RKO (cell line): ENCODE measurements at regions not wholly inside any gene's neighbourhood (a gene's known extent, or its start where the extent isn't known, plus 50 kb on each side); places are given as distances from the start of the nearest gene placed in this dataset.

Experiments used
- DNase-seq: peaks from one replicate; pipeline ENCODE4 v3.0.0-alpha.2; 2016; ENCODE audit warnings: low spot score

DNA sequence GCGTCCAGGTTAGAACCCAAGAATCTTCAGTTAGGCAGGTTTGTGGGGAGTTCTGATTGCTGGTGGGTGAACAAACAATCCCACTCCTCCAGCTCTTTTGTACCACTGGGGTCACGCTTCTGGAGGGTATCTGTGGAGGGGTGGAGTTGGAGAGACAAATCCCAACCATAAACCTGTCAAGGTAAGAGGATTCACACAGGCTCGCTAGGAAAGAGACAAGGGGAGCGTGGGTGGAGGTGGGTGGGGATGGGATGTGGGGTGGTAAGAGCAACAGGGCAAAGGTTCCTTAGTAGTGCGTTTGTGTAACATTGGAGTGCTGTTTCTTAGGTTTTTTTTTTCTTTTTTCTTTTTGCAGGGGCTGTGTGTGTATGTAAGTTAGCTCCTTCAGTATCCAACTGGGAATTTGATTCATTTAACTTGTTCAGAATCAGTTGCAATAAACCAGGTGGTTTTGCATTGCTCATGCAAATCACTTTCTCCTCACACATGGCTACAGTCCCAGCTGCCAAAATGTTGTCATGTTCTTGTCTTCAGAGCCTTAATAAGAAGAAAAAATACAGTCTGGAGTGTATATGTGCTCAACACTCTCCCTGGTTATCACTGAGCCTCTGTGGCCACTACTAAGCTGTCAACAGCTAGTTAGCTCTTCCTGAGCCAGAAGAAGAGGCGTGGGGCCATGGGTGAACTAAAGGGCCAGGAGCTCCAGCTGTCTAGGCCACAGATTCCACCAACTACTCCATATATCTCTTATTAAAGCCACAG lies 164.0 kb upstream of the RAD23B start:
- DNase-seq = no peak

- DNase-seq = no peak
These were observed 163.3 kb upstream of the RAD23B start for GRCh38 chr9:107119735-107120134.

DNA sequence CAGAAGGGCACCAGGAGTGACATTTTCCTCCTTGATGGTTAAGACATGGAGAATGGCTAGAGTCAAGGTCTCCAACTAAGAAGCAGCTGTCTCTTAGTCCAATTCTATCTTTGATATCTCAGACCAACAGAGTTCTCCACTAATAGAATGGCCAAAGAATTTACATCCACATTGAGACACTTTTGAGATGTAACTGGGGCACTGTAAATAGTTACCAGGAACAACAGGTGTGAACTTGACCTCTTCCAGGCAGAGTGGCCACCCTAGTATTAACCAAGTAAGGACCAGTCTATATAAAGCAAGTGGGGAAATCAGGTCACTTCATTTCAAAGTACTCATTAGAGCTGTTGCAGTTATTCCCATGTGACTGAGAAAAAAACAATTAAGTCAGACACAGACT lies 159.7 kb upstream of the RAD23B start:
- no peak for DNase-seq

DNA sequence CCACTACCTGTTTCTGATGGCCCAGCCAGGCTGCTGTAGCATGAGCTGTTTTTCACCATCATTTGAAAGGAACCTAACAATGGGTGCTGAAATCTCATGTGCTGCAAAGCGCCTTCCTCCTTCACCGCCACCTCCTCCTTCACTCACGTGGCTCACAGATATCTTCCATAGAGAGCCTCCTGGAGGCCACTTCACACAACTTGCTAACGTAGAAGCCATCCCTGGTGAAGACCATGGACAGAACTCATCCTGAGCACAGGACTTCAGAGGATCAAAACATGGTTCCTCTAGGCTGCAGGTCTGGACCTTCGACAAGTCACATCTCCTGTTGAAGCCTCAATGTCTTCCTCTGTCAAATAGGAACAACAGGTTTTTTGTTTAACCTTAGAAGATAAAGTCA lies 155.5 kb upstream of the RAD23B start:
- DNase-seq = no peak

DNA sequence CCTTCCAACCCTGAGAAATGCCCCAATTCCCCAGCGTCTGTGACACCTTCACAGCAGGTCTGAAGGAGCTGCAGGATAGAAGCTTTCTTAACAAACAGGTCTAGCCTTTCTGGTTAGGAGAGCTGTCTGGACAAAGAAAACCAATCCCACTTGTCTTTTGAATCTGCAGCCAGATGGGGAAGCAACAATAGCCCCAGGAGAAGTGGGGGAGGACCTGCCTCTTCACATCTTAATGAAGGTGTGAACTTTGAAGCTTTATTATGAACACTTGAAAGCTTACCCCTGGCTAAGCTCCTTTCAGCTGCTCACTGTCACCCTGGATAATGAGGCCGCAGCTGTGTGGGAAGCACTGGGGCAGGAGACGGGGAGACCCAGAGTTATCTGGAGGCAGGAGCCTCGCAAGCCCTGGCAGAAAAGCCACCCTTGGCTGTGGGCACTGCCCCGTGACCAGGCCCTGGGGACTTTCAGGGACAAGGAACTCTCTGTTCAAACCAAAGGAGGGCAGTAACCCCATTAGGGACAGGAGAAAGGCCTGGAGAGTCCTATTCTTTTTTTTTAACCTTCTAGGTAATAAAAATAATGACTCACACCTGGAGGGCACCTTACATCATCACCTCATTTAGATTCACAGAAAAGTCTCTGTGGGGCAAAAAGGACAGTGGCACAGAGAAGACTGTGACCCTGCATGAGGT lies 151.8 kb upstream of the RAD23B start:
- DNase-seq = no peak

GRCh38 chr9:107136296-107136695 lies 146.8 kb upstream of the RAD23B start:
- no peak for DNase-seq

DNA sequence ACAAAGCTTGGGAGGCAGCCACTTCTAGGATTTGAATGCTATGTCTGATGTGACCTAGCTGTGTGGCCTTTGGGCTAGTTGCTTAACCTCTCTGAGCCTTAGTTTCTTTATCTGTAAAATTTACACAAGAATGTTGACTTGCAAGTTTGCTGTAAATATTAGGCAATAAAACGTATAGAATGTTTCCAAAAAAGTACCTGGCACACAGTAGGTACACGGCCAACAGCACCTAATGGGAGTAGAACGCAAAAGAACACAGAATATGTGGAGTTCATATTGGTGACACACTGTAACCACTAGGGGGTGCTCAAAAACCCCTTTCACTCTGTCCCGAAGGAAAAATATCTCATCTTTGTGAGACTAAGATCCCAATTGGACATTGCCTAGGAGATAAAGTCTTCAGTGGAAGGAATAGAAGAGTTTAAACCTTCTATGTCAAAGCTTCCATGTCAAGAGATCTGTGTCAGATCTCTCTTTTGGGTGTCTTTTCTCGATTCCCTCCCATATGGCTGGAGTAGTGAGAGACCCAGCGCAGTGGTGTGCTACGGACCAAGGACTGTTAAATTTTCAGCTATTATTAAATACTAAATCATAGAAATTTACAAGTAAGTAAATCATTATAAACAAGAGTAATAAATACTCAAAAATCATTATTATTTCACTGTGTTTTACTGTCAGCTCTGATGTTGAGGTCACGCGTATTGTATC lies 145.4 kb upstream of the RAD23B start:
- DNase-seq = peak; percentile 21

DNA sequence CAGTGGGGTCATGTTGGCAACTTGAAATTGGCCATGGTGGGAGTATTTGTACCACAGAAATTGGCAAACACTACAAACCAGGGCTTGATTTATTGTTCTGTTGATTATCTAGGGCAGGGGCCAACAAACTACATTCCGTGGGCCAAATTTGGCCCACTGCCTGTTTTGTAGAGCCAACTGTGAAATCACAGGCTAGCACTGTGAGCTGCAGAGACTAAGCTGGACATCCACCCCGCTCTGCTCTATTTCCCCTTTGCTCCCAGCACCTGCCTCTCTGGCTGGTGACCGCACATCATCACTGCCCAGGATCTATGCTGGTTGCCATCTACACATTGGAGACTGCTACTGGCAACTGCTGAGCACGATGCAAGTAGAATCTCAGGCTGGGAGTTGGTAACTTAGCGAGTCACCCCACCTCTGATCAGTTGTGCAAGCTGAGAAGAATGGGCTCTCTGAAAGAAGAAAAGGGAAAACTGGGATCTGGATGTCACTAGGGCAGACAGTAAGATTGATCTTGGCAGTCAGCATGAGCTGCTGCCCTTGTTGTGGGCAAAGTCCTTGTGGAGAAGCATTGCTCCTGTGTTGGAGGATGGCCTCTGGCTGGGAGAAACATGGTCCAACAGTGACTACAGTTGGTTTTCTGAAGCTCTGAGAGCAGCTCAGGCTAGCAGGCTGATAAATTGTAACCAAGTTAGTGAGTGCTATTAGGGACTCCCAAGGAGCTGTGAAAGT lies 144.7 kb upstream of the RAD23B start:
- DNase-seq = no peak

DNA sequence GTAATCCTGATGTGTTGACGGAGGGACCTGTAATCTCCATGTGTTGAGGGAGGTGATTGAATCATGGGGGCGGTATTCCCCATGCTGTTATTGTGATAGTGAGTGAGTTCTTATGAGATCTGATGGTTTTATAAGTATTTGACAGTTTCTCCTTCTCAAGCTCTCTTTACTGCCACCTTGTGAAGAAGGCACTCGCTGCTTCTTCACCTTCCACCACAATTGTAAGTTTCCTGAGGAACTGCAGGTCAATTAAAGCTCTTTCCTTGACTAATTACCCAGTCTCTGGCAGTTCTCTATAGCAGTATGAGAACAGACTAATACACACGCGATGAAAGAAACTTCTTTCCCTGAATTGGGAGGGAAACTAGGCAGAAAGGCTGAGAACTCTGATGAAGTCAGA lies 141.1 kb upstream of the RAD23B start:
- DNase-seq = peak; percentile 31

GRCh38 chr9:107142430-107142829 lies 140.6 kb upstream of the RAD23B start:
- no peak for DNase-seq

- no peak for DNase-seq
These were observed 140.0 kb upstream of the RAD23B start for GRCh38 chr9:107142896-107143603.

DNA sequence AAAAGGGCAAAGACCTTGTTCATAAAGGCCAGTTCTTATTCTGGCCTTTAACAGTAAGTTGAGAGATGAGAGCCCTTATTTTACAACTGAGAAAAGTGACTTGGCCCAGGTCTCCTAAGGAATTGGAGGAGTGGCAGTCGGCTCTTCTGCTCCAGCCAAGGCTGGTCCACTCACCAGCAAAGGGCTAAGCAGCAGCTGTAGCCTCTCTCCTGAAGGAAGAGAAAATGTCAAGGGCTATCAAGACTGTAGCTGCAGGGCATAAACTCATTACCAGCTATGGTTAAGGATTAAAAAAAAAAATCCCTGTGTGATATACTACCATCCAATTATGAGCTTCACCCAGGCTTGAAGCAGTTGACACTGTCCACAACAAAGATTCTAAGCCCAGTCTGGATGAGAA lies 138.6 kb upstream of the RAD23B start:
- DNase-seq = no peak

- DNase-seq = no peak
These were observed 135.9 kb upstream of the RAD23B start for GRCh38 chr9:107147134-107147533.

GRCh38 chr9:107148216-107148615 lies 134.9 kb upstream of the RAD23B start:
- no peak for DNase-seq

- no peak for DNase-seq
These were observed 133.3 kb upstream of the RAD23B start for GRCh38 chr9:107149756-107150155.

- no peak for DNase-seq
These were observed 129.7 kb upstream of the RAD23B start for GRCh38 chr9:107153336-107153735.

- no peak for DNase-seq
These were observed 128.8 kb upstream of the RAD23B start for GRCh38 chr9:107154291-107154690.

GRCh38 chr9:107154766-107155165 lies 128.3 kb upstream of the RAD23B start:
- no peak for DNase-seq

DNA sequence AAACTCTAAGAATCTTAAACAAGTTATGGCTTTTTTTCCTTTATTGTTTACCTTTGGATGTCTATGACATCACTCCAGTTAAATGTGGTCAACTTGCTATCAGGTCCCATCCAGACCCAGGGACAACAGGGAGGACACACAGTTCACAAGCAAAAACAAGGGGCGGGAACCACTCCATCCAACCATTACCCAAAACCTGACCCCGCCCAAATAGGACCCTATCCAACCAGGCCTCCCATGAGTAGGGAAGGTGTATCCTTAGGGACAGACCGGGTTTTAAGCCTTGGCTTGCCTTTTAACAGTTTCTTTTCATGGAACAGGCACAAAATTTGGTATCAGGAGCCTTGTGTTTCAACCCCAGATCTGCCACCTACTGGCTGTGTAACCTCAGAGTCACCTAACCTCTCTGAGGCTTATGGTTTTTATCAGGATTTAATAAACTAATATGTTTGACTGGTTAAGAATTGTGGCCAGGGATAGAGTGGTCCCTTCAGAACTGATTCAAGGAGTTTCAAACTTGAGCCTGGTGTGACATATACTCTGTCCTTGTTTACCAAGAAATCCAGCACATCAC lies 127.7 kb upstream of the RAD23B start:
- DNase-seq = no peak

- DNase-seq = peak; percentile 47
These were observed 124.8 kb upstream of the RAD23B start for GRCh38 chr9:107158321-107158720.

- no peak for DNase-seq
These were observed 121.7 kb upstream of the RAD23B start for GRCh38 chr9:107161338-107161737.
